Heart right ventricle (tissue), 16 donors: ENCODE measurements at regions not wholly inside any gene's neighbourhood (a gene's known extent, or its start where the extent isn't known, plus 50 kb on each side); places are given as distances from the start of the nearest gene placed in this dataset.

ENCODE experiments used
- ATAC-seq, 8 donors: fragments of 200-7000 bp; cut with Tn5 transposase; one replicate each; pipeline ENCODE4 v1.9.1; 2020; ENCODE audit warnings: mild to moderate bottlenecking in 8 of 8, moderate library complexity in 8 of 8, moderate number of reproducible peaks in 1 of 8
- DNase-seq, 2 donors: peaks; one replicate each; pipeline ENCODE4 v3.0.0-alpha.2; 2020
- H3K27ac ChIP-seq, 10 donors: fragments of 200-600 bp; sonication (generic) in 2 of 10; one replicate each; pipeline versions ENCODE4 v1.5.0 to v1.8.0; 2020 to 2022; ENCODE audit warnings: mild to moderate bottlenecking in 3 of 10
- H3K27me3 ChIP-seq, 7 donors: fragments of 200-600 bp; one replicate each; pipeline ENCODE4 v1.8.0; 2021 to 2022; ENCODE audit warnings: mild to moderate bottlenecking in 2 of 7
- H3K36me3 ChIP-seq, 9 donors: fragments of 200-600 bp; sonication (generic) in 1 of 9; one replicate each; pipeline versions ENCODE4 v1.5.0 to v1.8.0; 2020 to 2022; ENCODE audit warnings: mild to moderate bottlenecking in 2 of 9
- H3K4me1 ChIP-seq, 9 donors: fragments of 200-600 bp; sonication (generic) in 1 of 9; one replicate each; pipeline versions ENCODE4 v1.5.0 to v1.8.0; 2020 to 2022; ENCODE audit warnings: mild to moderate bottlenecking in 4 of 9
- H3K4me3 ChIP-seq, 10 donors: fragments of 200-600 bp; sonication (generic) in 2 of 10; one replicate each; pipeline versions ENCODE4 v1.5.0 to v1.8.0; 2020 to 2022; ENCODE audit warnings: mild to moderate bottlenecking in 7 of 10, moderate library complexity in 2 of 10
- H3K9me3 ChIP-seq, 11 donors: fragments of 200-600 bp in 10 of 11; sonication (generic) in 2 of 11; one replicate each; pipeline versions ENCODE4 v1.5.0 to v1.8.0; 2013 to 2022; ENCODE audit warnings: mild to moderate bottlenecking in 2 of 11, control low read depth in 1 of 11, moderate library complexity in 1 of 11
- CTCF ChIP-seq, 9 donors: fragments of 200-600 bp; sonication (generic) in 2 of 9; IDR thresholded peaks; one replicate each; pipeline versions ENCODE4 v1.5.0 to v1.8.0; 2021 to 2022; ENCODE audit warnings: antibody characterized with exemption in 9 of 9, mild to moderate bottlenecking in 5 of 9, moderate library complexity in 1 of 9
- WGBS, 2 donors: extraction: QIAGEN DNeasy Blood & Tissue Kit; methylation state at CpG; one replicate each; pipeline ENCODE4 v1.1.7; 2013; ENCODE audit warnings: inconsistent platforms in 1 of 2; 5-methylcytosine and 5-hydroxymethylcytosine counted together
- intact Hi-C, 10 donors: fragments of 100-400 bp; cut with DNase I; formaldehyde crosslinking; loops; one replicate each; pipeline versions ENCODE4 v1.11.1 to v1.14.2; 2022
- donor health status: Arrhythmogenic right ventricular cardiomyopathy.
- donor health status: ischemic (EF 13 %, LVEDD 7.1; RV severe dilation, severe dysfunction).
- donor health status: healthy with polysubstance abuse.
- donor health status: DM: no; HTN: yes; CAD: no.
- donor health status: DM: no; HTN: no; CAD: no.
- donor health status: ischemic (EF 25% LVEDD 6.9; RV normal size, moderate dysfunction).
- donor health status: ischemic (EF 25% LVEDD 5.7; RV mildly dilated, moderate dysfunction).
- donor health status: healthy.
- donor health status: DM: yes; HTN: yes; CAD: no.
- donor health status: Ischemic cardiomyopathy.
- donor health status: ischemic (EF 35%, LVEDD 5.7; RV mildly dilated, moderate dysfunction).
- donor health status: nonischemic (EF 11% LVEDD 7.7; RV severe dilation, severe dysfunction).
- donor health status: DM: yes; HTN: yes; CAD: no.
- donor health status: PGD.
- donor health status: ischemic (EF 29% LVEDD 5.4; RV normal size, mild dysfunction).
- donor health status: nonischemic (EF 23%, LVEDD 6.1; RV moderate dilation, normal function).

- Histone ChIP-seq H3K36me3 (no peaks in the 10 kb centered on the region), H3K4me3 (no peak overlapping the region), H3K9me3 (peaks cover 0 to 13% (median 0%) of the 10 kb centered on the region in 11 donors), H3K4me1 (no peaks in the 10 kb centered on the region), H3K27me3 (no peaks in the 10 kb centered on the region), H3K27ac (no peak overlapping the region)
- intact Hi-C loops: no loop called here
- ATAC-seq: no peak
- TF ChIP-seq CTCF (IDR thresholded peaks at IDR 0.05): no peak
- DNase-seq: no peak
These were observed 612.0 kb downstream of the C4orf33 start for GRCh38 chr4:129707949-129708348.

- Histone ChIP-seq H3K9me3 (peaks cover 0 to 13% (median 0%) of the 10 kb centered on the region in 11 donors), H3K4me1 (no peaks in the 10 kb centered on the region), H3K36me3 (no peaks in the 10 kb centered on the region), H3K27ac (no peak overlapping the region), H3K4me3 (no peak overlapping the region), H3K27me3 (no peaks in the 10 kb centered on the region)
- WGBS, 2 donors: 88 to 91% methylated on average over 4 of the region's 4 CpGs
- intact Hi-C loops: no loop called here
- TF ChIP-seq CTCF (IDR thresholded peaks at IDR 0.05): no peak
- DNase-seq (no peak), ATAC-seq (no peak)
These were observed 612.8 kb downstream of the C4orf33 start for GRCh38 chr4:129708784-129709183.

- Histone ChIP-seq H3K36me3 (no peaks in the 10 kb centered on the region), H3K4me3 (no peak overlapping the region), H3K9me3 (no peaks in the 10 kb centered on the region), H3K27ac (no peak overlapping the region), H3K27me3 (no peaks in the 10 kb centered on the region), H3K4me1 (no peaks in the 10 kb centered on the region)
- no peak for ATAC-seq
- DNase-seq: no peak
- 76 to 78% methylated on average over 1 of the region's 1 CpG for WGBS, 2 donors
- intact Hi-C loops: no loop called here
- no peak for TF ChIP-seq CTCF (IDR thresholded peaks at IDR 0.05)
These were observed 642.2 kb downstream of the C4orf33 start for GRCh38 chr4:129738175-129738574.

GRCh38 chr4:129747756-129748155, 651.8 kb downstream of the C4orf33 start:
- Histone ChIP-seq H3K36me3 (no peaks in the 10 kb centered on the region), H3K4me3 (no peak overlapping the region), H3K9me3 (peaks cover 0 to 2% (median 0%) of the 10 kb centered on the region in 11 donors), H3K4me1 (no peaks in the 10 kb centered on the region), H3K27me3 (peaks cover 0 to 5% (median 0%) of the 10 kb centered on the region in 7 donors), H3K27ac (no peak overlapping the region)
- intact Hi-C loops: no loop called here
- no peak for DNase-seq
- 27 to 37% methylated on average over 2 of the region's 2 CpGs for WGBS, 2 donors
- TF ChIP-seq CTCF (IDR thresholded peaks at IDR 0.05): no peak
- ATAC-seq: no peak

GRCh38 chr4:129748991-129749390, 653.0 kb downstream of the C4orf33 start:
- H3K27me3 ChIP-seq: peaks cover 0 to 5% (median 0%) of the 10 kb centered on the region in 7 donors
- peaks cover 0 to 2% (median 0%) of the 10 kb centered on the region in 11 donors for H3K9me3 ChIP-seq
- no peaks in the 10 kb centered on the region for H3K4me1 ChIP-seq
- TF ChIP-seq CTCF (IDR thresholded peaks at IDR 0.05): no peak
- ATAC-seq (no peak), DNase-seq (no peak)
- WGBS, 2 donors: 33 to 42% methylated on average over 1 of the region's 1 CpG
- H3K27ac ChIP-seq: no peak overlapping the region
- intact Hi-C loops: no loop called here
- no peaks in the 10 kb centered on the region for H3K36me3 ChIP-seq
- no peak overlapping the region for H3K4me3 ChIP-seq
